AG10803 (cell line): ENCODE measurements at regions not wholly inside any gene's neighbourhood (a gene's known extent, or its start where the extent isn't known, plus 50 kb on each side); places are given as distances from the start of the nearest gene placed in this dataset.
"Not testable (repeated sequence)": the region's sequence is repeated elsewhere in the genome, so short reads cannot be mapped to it uniquely, and the experiment has no call there.

Experiments
- DNase-seq: peaks from one replicate; pipeline ENCODE4 v3.0.0; 2010; ENCODE audit warnings: low read depth
- H3K4me3 ChIP-seq: 2 replicates; pipeline ENCODE4 v1.5.1; 2011; ENCODE audit warnings: mild to moderate bottlenecking, low read length, control low read depth
- CTCF ChIP-seq: conservative IDR thresholded peaks from 2 replicates; pipeline ENCODE4 v1.5.1; 2011; ENCODE audit warnings: mild to moderate bottlenecking, low read length, control low read depth, inconsistent platforms

- no peak overlapping the region for H3K4me3 ChIP-seq
- no peak for DNase-seq
- no peak for TF ChIP-seq CTCF
Observed at GRCh38 chr10:123392182-123392963, 238.2 kb downstream of the BUB3 start.

GRCh38 chr10:123393170-123393569 lies 239.0 kb downstream of the BUB3 start:
- no peak for DNase-seq
- H3K4me3 ChIP-seq: no peak overlapping the region
- no peak for TF ChIP-seq CTCF

GRCh38 chr10:123394382-123394781 lies 240.2 kb downstream of the BUB3 start:
- no peak for TF ChIP-seq CTCF
- no peak for DNase-seq
- no peak overlapping the region for H3K4me3 ChIP-seq

GRCh38 chr10:123395234-123395633 lies 241.0 kb downstream of the BUB3 start:
- DNase-seq, H3K4me3 ChIP-seq: not testable (repeated sequence)

GRCh38 chr10:123395906-123396305 lies 241.7 kb downstream of the BUB3 start:
- TF ChIP-seq CTCF: no peak
- no peak for DNase-seq
- H3K4me3 ChIP-seq: no peak overlapping the region

GRCh38 chr10:123398180-123398591 lies 244.0 kb downstream of the BUB3 start:
- no peak for TF ChIP-seq CTCF
- no peak for DNase-seq

GRCh38 chr10:123398756-123399155 lies 244.6 kb downstream of the BUB3 start:
- DNase-seq: no peak
- TF ChIP-seq CTCF: no peak

More at GRCh38 chr10:123398180-123398591, 244.0 kb downstream of the BUB3 start:
- H3K4me3 ChIP-seq: no peak overlapping the region

More at GRCh38 chr10:123398756-123399155, 244.6 kb downstream of the BUB3 start:
- H3K4me3 ChIP-seq: no peak overlapping the region
